HepG2 (cell line): ENCODE measurements at regions not wholly inside any gene's neighbourhood (a gene's known extent, or its start where the extent isn't known, plus 50 kb on each side); places are given as distances from the start of the nearest gene placed in this dataset.

Experiments
- ATAC-seq: fragments of 200-7000 bp; cut with Tn5 transposase; 3 replicates; pipeline ENCODE4 v1.9.1; 2020; ENCODE audit warnings: mild to moderate bottlenecking, moderate library complexity
- BruUV-seq: library from RNA; stranded (reverse); fragments of 400-500 nt; replicated peaks from 2 replicates; lab custom pipeline; 2021; lab: Mats Ljungman, UMichigan
- CTCF ChIA-PET: fragments of 300-600 bp; formaldehyde crosslinking; extraction: SDS; loops from one replicate; lab custom pipeline; 2021; ENCODE audit warnings: low total read pairs, inconsistent platforms, low intra/inter-chr PET ratio; lab: Yijun Ruan, JAX
- POLR2A ChIA-PET: fragments of 350-600 bp; sonication (Branson Sonifier 250); formaldehyde crosslinking; loops from one replicate; lab custom pipeline; 2020; ENCODE audit warnings: antibody characterized with exemption, inconsistent platforms; lab: Yijun Ruan, JAX
- DNase-seq: peaks from one replicate; pipeline ENCODE4 v3.0.0-alpha.2; 2015; ENCODE audit warnings: low spot score
- FAIRE-seq: peaks from 3 replicates; lab custom pipeline; 2011; peaks lifted over from hg19 to GRCh38; lab: Jason Lieb, UNC
- H2AFZ ChIP-seq: one replicate; pipeline ENCODE4 v1.6.1; 2011; ENCODE audit warnings: low read length, inconsistent platforms
- H3K27ac ChIP-seq: fragments of 300-600 bp; 3 replicates; pipeline ENCODE4 v1.8.0; 2011; ENCODE audit warnings: mixed run types, mild to moderate bottlenecking, mixed read lengths, low read length, inconsistent platforms; ENCODE audit not compliant: insufficient read depth; ENCODE audit errors: extremely low read length
- H3K27me3 ChIP-seq, 2 experiments: fragments of 200-600 bp in 1 of 2; 2 replicates in 1 of 2; 3 replicates in 1 of 2; pipeline versions ENCODE4 v1.6.0 to v1.8.0; 2011; ENCODE audit warnings: low read length in 2 of 2, mild to moderate bottlenecking in 2 of 2, moderate library complexity in 2 of 2, inconsistent platforms in 1 of 2; ENCODE audit not compliant: insufficient read depth in 2 of 2, control insufficient read depth in 1 of 2
- H3K36me3 ChIP-seq, 2 experiments: fragments of 200-600 bp in 1 of 2; replicated peaks in 1 of 2; 2 replicates in 1 of 2; 3 replicates in 1 of 2; pipeline versions ENCODE4 v1.5.1 to v1.8.0; 2011; ENCODE audit warnings: low read length in 2 of 2, inconsistent platforms in 1 of 2; ENCODE audit not compliant: insufficient read depth in 2 of 2, control insufficient read depth in 1 of 2
- H3K4me1 ChIP-seq: 2 replicates; pipeline ENCODE4 v1.5.1; 2012; ENCODE audit warnings: low read length, inconsistent platforms; ENCODE audit not compliant: insufficient read depth
- H3K4me2 ChIP-seq: 2 replicates; pipeline ENCODE4 v1.6.0; 2011; ENCODE audit warnings: low read depth, low read length, inconsistent platforms
- H3K4me3 ChIP-seq, 3 experiments: fragments of 200-600 bp in 1 of 3; sonication (generic), shearing (Covaris generic) in 1 of 3; replicated peaks in 1 of 3; 2 replicates each; pipeline ENCODE4 v1.5.1; 2011 to 2016; ENCODE audit warnings: low read length in 3 of 3, inconsistent platforms in 2 of 3, low read depth in 2 of 3, mild to moderate bottlenecking in 2 of 3, control low read depth in 1 of 3, mixed read lengths in 1 of 3; ENCODE audit not compliant: insufficient read depth in 1 of 3
- H3K79me2 ChIP-seq: one replicate; pipeline ENCODE4 v1.6.1; 2011; ENCODE audit warnings: low read length, inconsistent platforms; ENCODE audit not compliant: insufficient read depth
- H3K9ac ChIP-seq: 2 replicates; pipeline ENCODE4 v1.6.0; 2011; ENCODE audit warnings: mild to moderate bottlenecking, low read depth, low read length, inconsistent platforms; ENCODE audit not compliant: insufficient read depth
- H3K9me3 ChIP-seq: 2 replicates; pipeline ENCODE4 v1.5.1; 2012; ENCODE audit warnings: mild to moderate bottlenecking, low read length
- H4K20me1 ChIP-seq: 2 replicates; pipeline ENCODE4 v1.6.0; 2011; ENCODE audit warnings: inconsistent platforms, mild to moderate bottlenecking, low read length, moderate library complexity; ENCODE audit not compliant: insufficient read depth
- CTCF ChIP-seq: sonication (generic); formaldehyde crosslinking; IDR thresholded peaks from 2 replicates; pipeline ENCODE4 v1.5.0; 2020; ENCODE audit warnings: mild to moderate bottlenecking, missing genetic modification reagents, moderate library complexity
- REL ChIP-seq: sonication (generic); formaldehyde crosslinking; conservative IDR thresholded peaks from 2 replicates; pipeline ENCODE4 v1.8.0; 2022; ENCODE audit warnings: mild to moderate bottlenecking, missing genetic modification reagents, moderate library complexity
- ZNF24 ChIP-seq: fragments of 450-650 bp; IDR thresholded peaks from 2 replicates; pipeline ENCODE4 v1.6.1; 2017; ENCODE audit warnings: antibody characterized with exemption, mild to moderate bottlenecking
- ZNF263 ChIP-seq: sonication (generic); formaldehyde crosslinking; IDR thresholded peaks from 2 replicates; pipeline ENCODE4 v1.4.0; 2020; ENCODE audit warnings: missing genetic modification reagents
- ZNF430 ChIP-seq: sonication (generic); formaldehyde crosslinking; IDR thresholded peaks from 2 replicates; pipeline ENCODE4 v1.9.0; 2021; ENCODE audit warnings: mild to moderate bottlenecking, missing genetic modification reagents
- ZNF574 ChIP-seq: sonication (generic); formaldehyde crosslinking; IDR thresholded peaks from 2 replicates; pipeline ENCODE4 v1.4.0; 2020; ENCODE audit warnings: missing genetic modification reagents
- ZNF75D ChIP-seq: sonication (generic); formaldehyde crosslinking; IDR thresholded peaks from 2 replicates; pipeline ENCODE4 v1.8.1; 2023; ENCODE audit warnings: missing genetic modification reagents, mild to moderate bottlenecking, borderline replicate concordance
- WGBS: methylation state at CpG from one replicate; pipeline ENCODE4 v1.1.6; 2017; ENCODE audit warnings: low lambda C conversion rate; 5-methylcytosine and 5-hydroxymethylcytosine counted together
- in situ Hi-C: cut with HindIII; loops from 2 replicates; pipeline ENCODE4 v1.10.0; 2017; ENCODE audit warnings: low pct_unique_long_range_greater_than_20kb; ENCODE audit not compliant: extremely low pct_ligation_motif_present
- intact Hi-C: fragments of 100-400 bp; cut with micrococcal nuclease; formaldehyde crosslinking; loops from one replicate; pipeline ENCODE4 v1.10.0; 2022; ENCODE audit not compliant: unreplicated experiment

GRCh38 chr20:46789339-46790028 lies 80.0 kb downstream of the SLC2A10 start (continued):
- TF ChIP-seq CTCF (peak; percentile 47), ZNF430 (CRISPR knock-in tag) (no peak), ZNF263 (CRISPR knock-in tag) (peak; percentile 64), ZNF574 (no peak), REL (no peak)
- TF ChIP-seq, all 625 proteins: peak for 4

GRCh38 chr20:46791722-46792416 lies 82.4 kb downstream of the SLC2A10 start:
- TF ChIP-seq ZNF24 = no peak
- TF ChIP-seq ZNF75D (CRISPR knock-in tag) = peak; percentile 98
- TF ChIP-seq, all 625 proteins: peak for 1
- Histone ChIP-seq H2AFZ (no peak overlapping the region), H3K79me2 (no peaks in the 10 kb centered on the region), H3K36me3 (no peaks in the 10 kb centered on the region), H3K4me2 (no peak overlapping the region), H3K27ac (no peak overlapping the region), H4K20me1 (no peaks in the 10 kb centered on the region), H3K9ac (no peak overlapping the region), H3K9me3 (no peaks in the 10 kb centered on the region), H3K4me3 (no peak overlapping the region), H3K4me1 (no peaks in the 10 kb centered on the region), H3K27me3 (peaks cover 6 to 59% of the 10 kb centered on the region in 2 experiments; a peak in 4 of 5 replicates)
- POLR2A ChIA-PET = no interaction called here
- in situ Hi-C loops (no loop called here), intact Hi-C loops (no loop called here)
- ATAC-seq (no peak), FAIRE-seq (no peak), DNase-seq (no peak)
- WGBS = 6% methylated on average over 10 of the region's 10 CpGs
- BruUV-seq = no TSS peak
- CTCF ChIA-PET = no interaction called here
